IMR-90 (cell line): ENCODE measurements at regions not wholly inside any gene's neighbourhood (a gene's known extent, or its start where the extent isn't known, plus 50 kb on each side); places are given as distances from the start of the nearest gene placed in this dataset.

Source experiments
- ATAC-seq: fragments of 200-7000 bp; cut with Tn5 transposase; 2 replicates; pipeline ENCODE4 v1.9.1; 2020; ENCODE audit warnings: low read depth, mild to moderate bottlenecking, moderate library complexity
- BruUV-seq: library from RNA; stranded (reverse); fragments of 400-500 nt; replicated peaks from 2 replicates; lab custom pipeline; 2021; lab: Mats Ljungman, UMichigan
- CTCF ChIA-PET: fragments of 300-600 bp; formaldehyde crosslinking; extraction: SDS; loops from one replicate; lab custom pipeline; 2021; ENCODE audit warnings: antibody characterized with exemption; lab: Yijun Ruan, JAX
- POLR2A ChIA-PET: fragments of 300-600 bp; sonication (Branson Sonifier 250); formaldehyde crosslinking; loops from one replicate; lab custom pipeline; 2022; ENCODE audit warnings: antibody characterized with exemption; ENCODE audit not compliant: unreplicated experiment; lab: Charles Lee
- DNase-seq: peaks from one replicate; pipeline ENCODE4 v3.0.0; 2013
- H2AFZ ChIP-seq: replicated peaks from 2 replicates; pipeline ENCODE3; 2013; ENCODE audit warnings: low read length, mild to moderate bottlenecking; ENCODE audit not compliant: poor library complexity
- H2AK5ac ChIP-seq: 2 replicates; pipeline ENCODE4 v1.6.1; 2013; ENCODE audit warnings: low read depth, low read length, inconsistent platforms
- H2AK9ac ChIP-seq: replicated peaks from 2 replicates; pipeline ENCODE3; 2013; ENCODE audit warnings: mild to moderate bottlenecking, low read depth, low read length, moderate library complexity; ENCODE audit not compliant: poor library complexity
- H2BK120ac ChIP-seq: 2 replicates; pipeline ENCODE4 v1.6.1; 2013; ENCODE audit warnings: low read depth, low read length, inconsistent platforms
- H2BK15ac ChIP-seq: 3 replicates; pipeline ENCODE4 v1.6.1; 2013; ENCODE audit warnings: low read depth, low read length, inconsistent platforms
- H2BK20ac ChIP-seq: 2 replicates; pipeline ENCODE4 v1.6.1; 2013; ENCODE audit warnings: low read depth, mild to moderate bottlenecking, inconsistent platforms, low read length, moderate library complexity
- H2BK5ac ChIP-seq: 2 replicates; pipeline ENCODE4 v1.6.1; 2013; ENCODE audit warnings: mild to moderate bottlenecking, low read depth, low read length, inconsistent platforms; ENCODE audit not compliant: poor library complexity, severe bottlenecking
- H3K14ac ChIP-seq: replicated peaks from 2 replicates; pipeline ENCODE4 v1.6.1; 2013; ENCODE audit warnings: low read depth, low read length, inconsistent platforms
- H3K18ac ChIP-seq: 2 replicates; pipeline ENCODE4 v1.6.1; 2013; ENCODE audit warnings: low read depth, low read length, control low read depth
- H3K23ac ChIP-seq: 2 replicates; pipeline ENCODE4 v1.6.1; 2013; ENCODE audit warnings: low read depth, low read length, inconsistent platforms
- H3K27ac ChIP-seq: 2 replicates; pipeline ENCODE4 v1.5.1; 2013; ENCODE audit warnings: mild to moderate bottlenecking, control low read depth, low read length; ENCODE audit not compliant: insufficient read depth
- H3K27me3 ChIP-seq: 2 replicates; pipeline ENCODE4 v1.6.1; 2013; ENCODE audit warnings: low read length; ENCODE audit not compliant: control insufficient read depth, insufficient read depth
- H3K36me3 ChIP-seq: 2 replicates; pipeline ENCODE4 v1.6.1; 2013; ENCODE audit warnings: low read length, mixed read lengths; ENCODE audit not compliant: control insufficient read depth, insufficient read depth
- H3K4ac ChIP-seq: 2 replicates; pipeline ENCODE4 v1.6.1; 2013; ENCODE audit warnings: low read depth, low read length, inconsistent platforms
- H3K4me1 ChIP-seq: 2 replicates; pipeline ENCODE4 v1.6.1; 2013; ENCODE audit warnings: low read length, mixed read lengths; ENCODE audit not compliant: control insufficient read depth, insufficient read depth
- H3K4me2 ChIP-seq: 2 replicates; pipeline ENCODE4 v1.6.1; 2013; ENCODE audit warnings: low read depth, mild to moderate bottlenecking, control low read depth, low read length, moderate library complexity
- H3K4me3 ChIP-seq: 2 replicates; pipeline ENCODE4 v1.5.1; 2013; ENCODE audit warnings: low read depth, mild to moderate bottlenecking, control low read depth, low read length, moderate library complexity; ENCODE audit not compliant: insufficient read depth
- H3K56ac ChIP-seq: 2 replicates; pipeline ENCODE4 v1.6.1; 2013; ENCODE audit warnings: low read length, inconsistent platforms; ENCODE audit not compliant: insufficient read depth; ENCODE audit errors: extremely low read depth
- H3K79me1 ChIP-seq, 2 experiments: 2 replicates each; pipeline ENCODE4 v1.6.1; 2013; ENCODE audit warnings: low read length in 2 of 2, inconsistent platforms in 1 of 2, low read depth in 1 of 2
- H3K9ac ChIP-seq: 2 replicates; pipeline ENCODE4 v1.6.1; 2013; ENCODE audit warnings: low read depth, low read length, control low read depth
- H3K9me1 ChIP-seq: 2 replicates; pipeline ENCODE4 v1.6.1; 2013; ENCODE audit warnings: low read length, inconsistent platforms; ENCODE audit not compliant: insufficient read depth
- H3K9me3 ChIP-seq: 2 replicates; pipeline ENCODE4 v1.6.1; 2013; ENCODE audit warnings: low read length; ENCODE audit not compliant: control insufficient read depth, insufficient read depth
- H4K20me1 ChIP-seq: 2 replicates; pipeline ENCODE4 v1.6.1; 2013; ENCODE audit warnings: low read length, inconsistent platforms; ENCODE audit not compliant: insufficient read depth
- H4K5ac ChIP-seq: 2 replicates; pipeline ENCODE4 v1.6.1; 2013; ENCODE audit warnings: mild to moderate bottlenecking, low read depth, low read length, control low read depth
- H4K8ac ChIP-seq, 2 experiments: 2 replicates each; pipeline ENCODE4 v1.6.1; 2013; ENCODE audit warnings: low read depth in 2 of 2, low read length in 2 of 2, control low read depth in 1 of 2, inconsistent platforms in 1 of 2
- H4K91ac ChIP-seq: 2 replicates; pipeline ENCODE4 v1.6.1; 2013; ENCODE audit warnings: low read depth, low read length, inconsistent platforms; ENCODE audit not compliant: insufficient read depth
- BHLHE40 ChIP-seq: fragments of 150-350 bp; IDR thresholded peaks from 2 replicates; pipeline ENCODE4 v1.6.1; 2016; ENCODE audit warnings: mild to moderate bottlenecking, low read depth, low read length
- CEBPB ChIP-seq: IDR thresholded peaks from 2 replicates; pipeline ENCODE4 v1.6.1; 2012; ENCODE audit warnings: low read depth, low read length, improper control_type of control experiment
- CHD1 ChIP-seq: IDR thresholded peaks from 2 replicates; pipeline ENCODE4 v1.6.1; 2012; ENCODE audit warnings: low read depth, low read length, improper control_type of control experiment
- FOS ChIP-seq: fragments of 150-350 bp; IDR thresholded peaks from 2 replicates; pipeline ENCODE4 v1.6.1; 2016; ENCODE audit warnings: low read depth, low read length
- MAFK ChIP-seq: IDR thresholded peaks from 2 replicates; pipeline ENCODE4 v1.6.1; 2012; ENCODE audit warnings: low read depth, low read length, improper control_type of control experiment
- MAZ ChIP-seq: IDR thresholded peaks from 2 replicates; pipeline ENCODE4 v1.6.1; 2012; ENCODE audit warnings: low read depth, mild to moderate bottlenecking, low read length, improper control_type of control experiment, moderate library complexity, borderline replicate concordance
- MXI1 ChIP-seq: IDR thresholded peaks from 2 replicates; pipeline ENCODE4 v1.6.1; 2012; ENCODE audit warnings: low read depth, mild to moderate bottlenecking, low read length, moderate library complexity, borderline replicate concordance
- NFE2L2 ChIP-seq: fragments of 150-350 bp; IDR thresholded peaks from 2 replicates; pipeline ENCODE4 v1.6.1; 2016; ENCODE audit warnings: low read depth, mild to moderate bottlenecking, low read length
- POLR2A ChIP-seq: IDR thresholded peaks from 2 replicates; pipeline ENCODE4 v1.6.1; 2012; ENCODE audit warnings: mild to moderate bottlenecking, low read depth, low read length
- RAD21 ChIP-seq: IDR thresholded peaks from 2 replicates; pipeline ENCODE4 v1.6.1; 2012; ENCODE audit warnings: low read length, improper control_type of control experiment
- RCOR1 ChIP-seq: IDR thresholded peaks from 2 replicates; pipeline ENCODE4 v1.6.1; 2012; ENCODE audit warnings: mild to moderate bottlenecking, low read length, improper control_type of control experiment; ENCODE audit not compliant: insufficient replicate concordance
- RFX5 ChIP-seq: IDR thresholded peaks from 2 replicates; pipeline ENCODE4 v1.8.0; 2012; ENCODE audit warnings: low read depth, mild to moderate bottlenecking, low read length, moderate library complexity
- SMC3 ChIP-seq: fragments of 150-350 bp; IDR thresholded peaks from 2 replicates; pipeline ENCODE4 v1.6.1; 2016; ENCODE audit warnings: low read depth, mild to moderate bottlenecking, antibody characterized with exemption, low read length, moderate library complexity
- WGBS, 2 experiments: methylation state at CpG; one replicate each; pipeline versions ENCODE4 v1.1.5 to v1.1.7; 2013; ENCODE audit warnings: missing lambda C conversion rate in 2 of 2; ENCODE audit not compliant: insufficient read length in 1 of 2; ENCODE audit errors: extremely low coverage in 2 of 2; 5-methylcytosine and 5-hydroxymethylcytosine counted together
- dilution Hi-C: fragments of 300-500 bp; cut with HindIII; formaldehyde crosslinking; loops from one replicate; pipeline ENCODE4 v1.14.3; 2018; ENCODE audit warnings: low sequenced_read_pairs; ENCODE audit not compliant: unreplicated experiment
- in situ Hi-C: fragments of 300-500 bp; cut with MboI; formaldehyde crosslinking; loops from 3 replicates; pipeline ENCODE4 v1.14.3; 2019; ENCODE audit warnings: low sequenced_read_pairs, inconsistent platforms, mixed read lengths
- intact Hi-C: fragments of 100-400 bp; cut with micrococcal nuclease; formaldehyde crosslinking; loops from 2 replicates; pipeline ENCODE4 v1.10.0; 2022
- TF ChIP-seq, protein P1 (sequence below): conservative IDR thresholded peaks from 2 replicates; pipeline ENCODE4 v1.5.1; 2012; ENCODE audit warnings: mild to moderate bottlenecking, low read depth, low read length, improper control_type of control experiment
- TF ChIP-seq, protein P2 (sequence below): fragments of 150-350 bp; IDR thresholded peaks from 2 replicates; pipeline ENCODE4 v1.6.1; 2017; ENCODE audit warnings: mild to moderate bottlenecking, antibody characterized with exemption, low read length, low read depth
- TF ChIP-seq, protein P3 (sequence below): fragments of 150-350 bp; IDR thresholded peaks from 2 replicates; pipeline ENCODE4 v1.6.1; 2016; ENCODE audit warnings: low read depth, mild to moderate bottlenecking, low read length, moderate library complexity, borderline replicate concordance

DNA sequence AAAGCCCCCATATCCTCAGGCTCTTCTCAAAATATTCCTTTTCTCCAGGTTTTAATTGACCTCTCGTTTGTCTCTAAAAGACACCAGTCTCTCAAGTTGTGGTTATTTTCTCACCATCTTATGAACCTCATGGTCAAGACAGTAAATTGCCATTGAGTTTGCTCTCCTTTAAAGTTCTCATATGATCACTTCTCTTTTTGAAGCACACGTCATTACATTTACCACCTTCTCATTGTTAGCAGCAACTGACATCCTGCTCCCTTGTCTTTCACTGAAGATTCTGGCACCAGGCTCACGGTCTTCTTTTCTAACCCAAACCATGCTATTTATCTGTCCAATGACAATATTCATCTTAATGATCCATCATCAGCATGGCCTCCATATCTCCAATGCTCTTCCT lies 324.2 kb downstream of the TMA16 start:
- DNase-seq, result no peak
- Histone ChIP-seq H3K4me2 (no peak overlapping the region), H3K56ac (no peak overlapping the region), H3K36me3 (no peaks in the 10 kb centered on the region), H2AFZ (no peak overlapping the region), H3K79me1 (no peaks in the 10 kb centered on the region), H2AK5ac (no peak overlapping the region), H2BK120ac (no peak overlapping the region), H3K4me1 (no peaks in the 10 kb centered on the region), H3K9me1 (no peaks in the 10 kb centered on the region), H3K27me3 (no peaks in the 10 kb centered on the region), H3K27ac (no peak overlapping the region), H3K14ac (no peak overlapping the region), H3K23ac (no peak overlapping the region), H3K4ac (no peak overlapping the region), H3K9ac (no peak overlapping the region), H3K18ac (no peak overlapping the region), H2BK20ac (no peak overlapping the region), H4K8ac (no peak overlapping the region), H4K20me1 (no peaks in the 10 kb centered on the region), H4K91ac (no peak overlapping the region), H2BK15ac (no peak overlapping the region), H2AK9ac (no peak overlapping the region), H4K5ac (no peak overlapping the region), H3K4me3 (no peak overlapping the region), H3K9me3 (no peaks in the 10 kb centered on the region), H2BK5ac (no peak overlapping the region)
- intact Hi-C loops, result no loop called here
- ATAC-seq, result no peak
- no peak for TF ChIP-seq POLR2A
- no peak for TF ChIP-seq RAD21
- TF ChIP-seq CEBPB, result no peak
- TF ChIP-seq, protein P1, sequence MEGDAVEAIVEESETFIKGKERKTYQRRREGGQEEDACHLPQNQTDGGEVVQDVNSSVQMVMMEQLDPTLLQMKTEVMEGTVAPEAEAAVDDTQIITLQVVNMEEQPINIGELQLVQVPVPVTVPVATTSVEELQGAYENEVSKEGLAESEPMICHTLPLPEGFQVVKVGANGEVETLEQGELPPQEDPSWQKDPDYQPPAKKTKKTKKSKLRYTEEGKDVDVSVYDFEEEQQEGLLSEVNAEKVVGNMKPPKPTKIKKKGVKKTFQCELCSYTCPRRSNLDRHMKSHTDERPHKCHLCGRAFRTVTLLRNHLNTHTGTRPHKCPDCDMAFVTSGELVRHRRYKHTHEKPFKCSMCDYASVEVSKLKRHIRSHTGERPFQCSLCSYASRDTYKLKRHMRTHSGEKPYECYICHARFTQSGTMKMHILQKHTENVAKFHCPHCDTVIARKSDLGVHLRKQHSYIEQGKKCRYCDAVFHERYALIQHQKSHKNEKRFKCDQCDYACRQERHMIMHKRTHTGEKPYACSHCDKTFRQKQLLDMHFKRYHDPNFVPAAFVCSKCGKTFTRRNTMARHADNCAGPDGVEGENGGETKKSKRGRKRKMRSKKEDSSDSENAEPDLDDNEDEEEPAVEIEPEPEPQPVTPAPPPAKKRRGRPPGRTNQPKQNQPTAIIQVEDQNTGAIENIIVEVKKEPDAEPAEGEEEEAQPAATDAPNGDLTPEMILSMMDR, result no peak
- TF ChIP-seq NFE2L2, result no peak
- TF ChIP-seq RCOR1, result no peak
- TF ChIP-seq MXI1, result no peak
- TF ChIP-seq, protein P2, sequence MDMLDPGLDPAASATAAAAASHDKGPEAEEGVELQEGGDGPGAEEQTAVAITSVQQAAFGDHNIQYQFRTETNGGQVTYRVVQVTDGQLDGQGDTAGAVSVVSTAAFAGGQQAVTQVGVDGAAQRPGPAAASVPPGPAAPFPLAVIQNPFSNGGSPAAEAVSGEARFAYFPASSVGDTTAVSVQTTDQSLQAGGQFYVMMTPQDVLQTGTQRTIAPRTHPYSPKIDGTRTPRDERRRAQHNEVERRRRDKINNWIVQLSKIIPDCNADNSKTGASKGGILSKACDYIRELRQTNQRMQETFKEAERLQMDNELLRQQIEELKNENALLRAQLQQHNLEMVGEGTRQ, result no peak
- no peak for TF ChIP-seq MAFK
- no peak for TF ChIP-seq FOS
- TF ChIP-seq, protein P3, sequence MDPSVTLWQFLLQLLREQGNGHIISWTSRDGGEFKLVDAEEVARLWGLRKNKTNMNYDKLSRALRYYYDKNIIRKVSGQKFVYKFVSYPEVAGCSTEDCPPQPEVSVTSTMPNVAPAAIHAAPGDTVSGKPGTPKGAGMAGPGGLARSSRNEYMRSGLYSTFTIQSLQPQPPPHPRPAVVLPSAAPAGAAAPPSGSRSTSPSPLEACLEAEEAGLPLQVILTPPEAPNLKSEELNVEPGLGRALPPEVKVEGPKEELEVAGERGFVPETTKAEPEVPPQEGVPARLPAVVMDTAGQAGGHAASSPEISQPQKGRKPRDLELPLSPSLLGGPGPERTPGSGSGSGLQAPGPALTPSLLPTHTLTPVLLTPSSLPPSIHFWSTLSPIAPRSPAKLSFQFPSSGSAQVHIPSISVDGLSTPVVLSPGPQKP, result no peak
- TF ChIP-seq BHLHE40, result no peak
- no peak for TF ChIP-seq RFX5
- TF ChIP-seq MAZ, result no peak
- TF ChIP-seq CHD1, result no peak
- TF ChIP-seq SMC3, result no peak
- 54% methylated on average over 2 of the region's 3 CpGs; no CpG with 5 or more reads in 1 of the 2 experiments for WGBS, 2 experiments
- BruUV-seq, result no TSS peak
- ChIA-PET POLR2A (no interaction called here), CTCF (no interaction called here)
- dilution Hi-C loops, result no loop called here
- in situ Hi-C loops, result no loop called here
